GM12864 (cell line): ENCODE measurements at regions not wholly inside any gene's neighbourhood (a gene's known extent, or its start where the extent isn't known, plus 50 kb on each side); places are given as distances from the start of the nearest gene placed in this dataset.
"Not testable (repeated sequence)": the region's sequence is repeated elsewhere in the genome, so short reads cannot be mapped to it uniquely, and the experiment has no call there.

Experiments
- DNase-seq: peaks from one replicate; pipeline ENCODE4 v3.0.0-alpha.2; 2011; ENCODE audit warnings: low read depth
- H3K4me3 ChIP-seq: 2 replicates; pipeline ENCODE4 v1.5.1; 2011; ENCODE audit warnings: mild to moderate bottlenecking, low read depth, low read length, control low read depth
- CTCF ChIP-seq: IDR thresholded peaks from 2 replicates; pipeline ENCODE4 v1.5.1; 2011; ENCODE audit warnings: low read depth, mild to moderate bottlenecking, moderate library complexity, low read length, control low read depth, inconsistent platforms; ENCODE audit errors: missing control alignments

- DNase-seq = no peak
- H3K4me3 ChIP-seq = no peak overlapping the region
- TF ChIP-seq CTCF = no peak
Measured at GRCh38 chr11:38721586-38722315, 2123.7 kb upstream of the RAG2 start.

GRCh38 chr11:38718659-38719058 lies 2120.6 kb upstream of the RAG2 start:
- no peak for TF ChIP-seq CTCF
- DNase-seq = no peak
- no peak overlapping the region for H3K4me3 ChIP-seq

GRCh38 chr11:38718049-38718448 lies 2120.0 kb upstream of the RAG2 start:
- DNase-seq = no peak
- TF ChIP-seq CTCF = no peak

GRCh38 chr11:38711110-38711509 lies 2113.1 kb upstream of the RAG2 start:
- no peak overlapping the region for H3K4me3 ChIP-seq
- DNase-seq = no peak
- no peak for TF ChIP-seq CTCF

More at GRCh38 chr11:38718049-38718448, 2120.0 kb upstream of the RAG2 start:
- no peak overlapping the region for H3K4me3 ChIP-seq

- no peak for DNase-seq
- no peak for TF ChIP-seq CTCF
- H3K4me3 ChIP-seq = no peak overlapping the region
Measured at GRCh38 chr11:38710262-38710661, 2112.2 kb upstream of the RAG2 start.

- H3K4me3 ChIP-seq = no peak overlapping the region
- DNase-seq = no peak
- TF ChIP-seq CTCF = no peak
Measured at GRCh38 chr11:38700111-38700510, 2102.1 kb upstream of the RAG2 start.

GRCh38 chr11:38693306-38693705 lies 2095.3 kb upstream of the RAG2 start:
- DNase-seq = no peak
- H3K4me3 ChIP-seq = no peak overlapping the region
- TF ChIP-seq CTCF = no peak

GRCh38 chr11:38690211-38690610 lies 2092.2 kb upstream of the RAG2 start:
- H3K4me3 ChIP-seq, DNase-seq: not testable (repeated sequence)
